GM18508 (cell line): ENCODE measurements at regions not wholly inside any gene's neighbourhood (a gene's known extent, or its start where the extent isn't known, plus 50 kb on each side); places are given as distances from the start of the nearest gene placed in this dataset.

Source experiments
- ATAC-seq: cut with Tn5 transposase; IDR thresholded peaks from one replicate; pipeline ENCODE4 v1.9.1; 2021; ENCODE audit warnings: moderate number of reproducible peaks; ENCODE audit not compliant: insufficient read depth, unreplicated experiment

- no peak for ATAC-seq
Observed at GRCh38 chr2:21251216-21251980, 127.6 kb downstream of the TDRD15 start.

GRCh38 chr2:21253311-21254027 is 129.7 kb downstream of the TDRD15 start:
- ATAC-seq: no peak

GRCh38 chr2:21254170-21254965 is 130.6 kb downstream of the TDRD15 start:
- no peak for ATAC-seq

GRCh38 chr2:21256006-21256405 is 132.2 kb downstream of the TDRD15 start:
- ATAC-seq: peak; percentile 89

GRCh38 chr2:21257621-21258020 is 133.9 kb downstream of the TDRD15 start:
- no peak for ATAC-seq

- no peak for ATAC-seq
Observed at GRCh38 chr2:21258082-21258481, 134.3 kb downstream of the TDRD15 start.

- ATAC-seq: no peak
Observed at GRCh38 chr2:21260311-21260710, 136.5 kb downstream of the TDRD15 start.

- ATAC-seq: no peak
Observed at GRCh38 chr2:21261591-21261990, 137.8 kb downstream of the TDRD15 start.

- ATAC-seq: no peak
Observed at GRCh38 chr2:21262426-21262940, 138.7 kb downstream of the TDRD15 start.

GRCh38 chr2:21263622-21264021 is 139.9 kb downstream of the TDRD15 start:
- ATAC-seq: no peak

GRCh38 chr2:21265752-21266151 is 142.0 kb downstream of the TDRD15 start:
- ATAC-seq: no peak

- ATAC-seq: no peak
Observed at GRCh38 chr2:21267232-21267835, 143.6 kb downstream of the TDRD15 start.

- ATAC-seq: no peak
Observed at GRCh38 chr2:21268197-21268877, 144.6 kb downstream of the TDRD15 start.

GRCh38 chr2:21268878-21269224 is 145.1 kb downstream of the TDRD15 start:
- ATAC-seq: no peak

- ATAC-seq: no peak
Observed at GRCh38 chr2:21269382-21269781, 145.6 kb downstream of the TDRD15 start.

GRCh38 chr2:21270083-21270491 is 146.3 kb downstream of the TDRD15 start:
- ATAC-seq: no peak

GRCh38 chr2:21270708-21271122 is 146.9 kb downstream of the TDRD15 start:
- no peak for ATAC-seq

- ATAC-seq: no peak
Observed at GRCh38 chr2:21276163-21276562, 152.4 kb downstream of the TDRD15 start.

GRCh38 chr2:21277068-21278056 is 153.6 kb downstream of the TDRD15 start:
- no peak for ATAC-seq
